ENCODE measurements at regions not wholly inside any gene's neighbourhood (a gene's known extent, or its start where the extent isn't known, plus 50 kb on each side); places are given as distances from the start of the nearest gene placed in this dataset.

- Histone ChIP-seq H3K9me3 (no peaks in the 10 kb centered on the region), H3K27me3 (replicated peaks in 1 of 2; ENCODE audit: control insufficient read depth in 2 of 2, extremely low read depth in 1 of 2, insufficient read depth in 2 of 2, low read length in 1 of 2) (no peaks in the 10 kb centered on the region), H3K4me3 (ENCODE audit: control insufficient read depth in 1 of 2, extremely low read depth in 1 of 2, low read length in 1 of 2) (no peak overlapping the region), H3K4me1 (ENCODE audit: control insufficient read depth in 1 of 2, extremely low read depth in 1 of 2, insufficient read depth in 2 of 2, low read length in 2 of 2) (no peaks in the 10 kb centered on the region), H3K36me3 (ENCODE audit: control insufficient read depth in 2 of 2, extremely low read depth in 1 of 2, insufficient read depth in 1 of 2, low read length in 1 of 2) (no peaks in the 10 kb centered on the region), H3K27ac (ENCODE audit: low read length) (no peak overlapping the region)
- ChIA-PET CTCF (interaction anchor here in 1 of 2 donors (0.5 kb wide), 1 partner anchor 812 kb away, joined by 3 read pairs; no protein-coding TSS in a partner anchor), POLR2A (no interaction called here)
- no peaks in the 10 kb centered on the region for H3K4me1 Mint-ChIP-seq
- DNase-seq (no peak), ATAC-seq (replicated peaks in 1 of 4) (no peak)
- no peak overlapping the region for H3K4me3 Mint-ChIP-seq
- 77% methylated on average over 3 of the region's 6 CpGs for WGBS (ENCODE audit: insufficient coverage)
- H3K27ac Mint-ChIP-seq: no peak overlapping the region
- peaks cover 13 to 25% (median 14%) of the 10 kb centered on the region in 3 donors for H3K9me3 Mint-ChIP-seq
- no peaks in the 10 kb centered on the region for H3K27me3 Mint-ChIP-seq
- H3K36me3 Mint-ChIP-seq: no peaks in the 10 kb centered on the region
Observed at GRCh38 chr3:164522073-164522763, 556.1 kb downstream of the SI start.

GRCh38 chr3:164521644-164522043, 556.7 kb downstream of the SI start:
- H3K9me3 ChIP-seq: no peaks in the 10 kb centered on the region
- peaks cover 13 to 25% (median 16%) of the 10 kb centered on the region in 3 donors for H3K9me3 Mint-ChIP-seq

GRCh38 chr3:164521139-164521538, 557.2 kb downstream of the SI start:
- Mint-ChIP-seq H3K4me1 (no peaks in the 10 kb centered on the region), H3K27me3 (no peaks in the 10 kb centered on the region), H3K4me3 (no peak overlapping the region), H3K36me3 (no peaks in the 10 kb centered on the region), H3K9me3 (peaks cover 13 to 25% (median 16%) of the 10 kb centered on the region in 3 donors), H3K27ac (no peak overlapping the region)
- CTCF ChIA-PET: no interaction called here
- Histone ChIP-seq H3K4me3 (ENCODE audit: control insufficient read depth in 1 of 2, extremely low read depth in 1 of 2, low read length in 1 of 2) (no peak overlapping the region), H3K4me1 (ENCODE audit: control insufficient read depth in 1 of 2, extremely low read depth in 1 of 2, insufficient read depth in 2 of 2, low read length in 2 of 2) (no peaks in the 10 kb centered on the region), H3K27ac (ENCODE audit: low read length) (no peak overlapping the region), H3K27me3 (replicated peaks in 1 of 2; ENCODE audit: control insufficient read depth in 2 of 2, extremely low read depth in 1 of 2, insufficient read depth in 2 of 2, low read length in 1 of 2) (no peaks in the 10 kb centered on the region), H3K9me3 (no peaks in the 10 kb centered on the region), H3K36me3 (ENCODE audit: control insufficient read depth in 2 of 2, extremely low read depth in 1 of 2, insufficient read depth in 1 of 2, low read length in 1 of 2) (no peaks in the 10 kb centered on the region)
- POLR2A ChIA-PET: no interaction called here
- ATAC-seq (replicated peaks in 1 of 4) (no peak), DNase-seq (no peak)
- WGBS (ENCODE audit: insufficient coverage): 80% methylated on average over 4 of the region's 4 CpGs

More at GRCh38 chr3:164521644-164522043, 556.7 kb downstream of the SI start:
- POLR2A ChIA-PET: no interaction called here
- Mint-ChIP-seq H3K27me3 (no peaks in the 10 kb centered on the region), H3K27ac (no peak overlapping the region), H3K36me3 (no peaks in the 10 kb centered on the region), H3K4me3 (no peak overlapping the region), H3K4me1 (no peaks in the 10 kb centered on the region)
- CTCF ChIA-PET: no interaction called here
- Histone ChIP-seq H3K4me3 (ENCODE audit: control insufficient read depth in 1 of 2, extremely low read depth in 1 of 2, low read length in 1 of 2) (no peak overlapping the region), H3K27ac (ENCODE audit: low read length) (no peak overlapping the region), H3K36me3 (ENCODE audit: control insufficient read depth in 2 of 2, extremely low read depth in 1 of 2, insufficient read depth in 1 of 2, low read length in 1 of 2) (no peaks in the 10 kb centered on the region), H3K4me1 (ENCODE audit: control insufficient read depth in 1 of 2, extremely low read depth in 1 of 2, insufficient read depth in 2 of 2, low read length in 2 of 2) (no peaks in the 10 kb centered on the region), H3K27me3 (replicated peaks in 1 of 2; ENCODE audit: control insufficient read depth in 2 of 2, extremely low read depth in 1 of 2, insufficient read depth in 2 of 2, low read length in 1 of 2) (no peaks in the 10 kb centered on the region)
- DNase-seq (no peak), ATAC-seq (replicated peaks in 1 of 4) (peak in 1 of 4 experiments; percentile 24)
- 69% methylated on average over 2 of the region's 2 CpGs for WGBS (ENCODE audit: insufficient coverage)

- H3K4me3 Mint-ChIP-seq: no peak overlapping the region
- POLR2A ChIA-PET: no interaction called here
Observed at GRCh38 chr3:164515256-164515655, 563.0 kb downstream of the SI start.

GRCh38 chr3:164514576-164514975, 563.7 kb downstream of the SI start:
- H3K9me3 ChIP-seq: no peaks in the 10 kb centered on the region
- ATAC-seq (replicated peaks in 1 of 4) (no peak), DNase-seq (no peak)
- H3K27me3 ChIP-seq (replicated peaks in 1 of 2; ENCODE audit: control insufficient read depth in 2 of 2, extremely low read depth in 1 of 2, insufficient read depth in 2 of 2, low read length in 1 of 2): no peaks in the 10 kb centered on the region
- WGBS (ENCODE audit: insufficient coverage): 93% methylated on average over 3 of the region's 6 CpGs
- Mint-ChIP-seq H3K4me3 (no peak overlapping the region), H3K4me1 (no peaks in the 10 kb centered on the region), H3K9me3 (peaks cover 20 to 21% (median 21%) of the 10 kb centered on the region in 3 donors), H3K27ac (no peak overlapping the region), H3K27me3 (no peaks in the 10 kb centered on the region), H3K36me3 (no peaks in the 10 kb centered on the region)
- CTCF ChIA-PET: no interaction called here
- no peak overlapping the region for H3K27ac ChIP-seq (ENCODE audit: low read length)
- POLR2A ChIA-PET: no interaction called here
- H3K4me3 ChIP-seq (ENCODE audit: control insufficient read depth in 1 of 2, extremely low read depth in 1 of 2, low read length in 1 of 2): no peak overlapping the region
- no peaks in the 10 kb centered on the region for H3K36me3 ChIP-seq (ENCODE audit: control insufficient read depth in 2 of 2, extremely low read depth in 1 of 2, insufficient read depth in 1 of 2, low read length in 1 of 2)
- no peaks in the 10 kb centered on the region for H3K4me1 ChIP-seq (ENCODE audit: control insufficient read depth in 1 of 2, extremely low read depth in 1 of 2, insufficient read depth in 2 of 2, low read length in 2 of 2)

More at GRCh38 chr3:164515256-164515655, 563.0 kb downstream of the SI start:
- H3K27me3 ChIP-seq (replicated peaks in 1 of 2; ENCODE audit: control insufficient read depth in 2 of 2, extremely low read depth in 1 of 2, insufficient read depth in 2 of 2, low read length in 1 of 2): no peaks in the 10 kb centered on the region
- no peak for DNase-seq
- no peaks in the 10 kb centered on the region for H3K36me3 ChIP-seq (ENCODE audit: control insufficient read depth in 2 of 2, extremely low read depth in 1 of 2, insufficient read depth in 1 of 2, low read length in 1 of 2)
- CTCF ChIA-PET: no interaction called here
- Mint-ChIP-seq H3K36me3 (no peaks in the 10 kb centered on the region), H3K9me3 (peaks cover 20 to 21% (median 21%) of the 10 kb centered on the region in 3 donors), H3K27me3 (no peaks in the 10 kb centered on the region), H3K27ac (no peak overlapping the region), H3K4me1 (no peaks in the 10 kb centered on the region)
- no peaks in the 10 kb centered on the region for H3K9me3 ChIP-seq
- no peak for ATAC-seq (replicated peaks in 1 of 4)
- no peaks in the 10 kb centered on the region for H3K4me1 ChIP-seq (ENCODE audit: control insufficient read depth in 1 of 2, extremely low read depth in 1 of 2, insufficient read depth in 2 of 2, low read length in 2 of 2)
- H3K4me3 ChIP-seq (ENCODE audit: control insufficient read depth in 1 of 2, extremely low read depth in 1 of 2, low read length in 1 of 2): no peak overlapping the region
- WGBS (ENCODE audit: insufficient coverage): 58% methylated on average over 5 of the region's 5 CpGs
- H3K27ac ChIP-seq (ENCODE audit: low read length): no peak overlapping the region

GRCh38 chr3:164507886-164508285, 570.4 kb downstream of the SI start:
- H3K36me3 Mint-ChIP-seq: no peaks in the 10 kb centered on the region
- H3K9me3 Mint-ChIP-seq: peaks cover 6 to 15% (median 15%) of the 10 kb centered on the region in 3 donors
- H3K27ac Mint-ChIP-seq: no peak overlapping the region
- Histone ChIP-seq H3K27ac (ENCODE audit: low read length) (no peak overlapping the region), H3K4me3 (ENCODE audit: control insufficient read depth in 1 of 2, extremely low read depth in 1 of 2, low read length in 1 of 2) (no peak overlapping the region), H3K36me3 (ENCODE audit: control insufficient read depth in 2 of 2, extremely low read depth in 1 of 2, insufficient read depth in 1 of 2, low read length in 1 of 2) (no peaks in the 10 kb centered on the region), H3K4me1 (ENCODE audit: control insufficient read depth in 1 of 2, extremely low read depth in 1 of 2, insufficient read depth in 2 of 2, low read length in 2 of 2) (no peaks in the 10 kb centered on the region), H3K27me3 (replicated peaks in 1 of 2; ENCODE audit: control insufficient read depth in 2 of 2, extremely low read depth in 1 of 2, insufficient read depth in 2 of 2, low read length in 1 of 2) (no peaks in the 10 kb centered on the region), H3K9me3 (no peaks in the 10 kb centered on the region)
- ChIA-PET POLR2A (no interaction called here), CTCF (no interaction called here)
- no peaks in the 10 kb centered on the region for H3K4me1 Mint-ChIP-seq
- DNase-seq (no peak), ATAC-seq (replicated peaks in 1 of 4) (no peak)
- H3K27me3 Mint-ChIP-seq: no peaks in the 10 kb centered on the region
- no peak overlapping the region for H3K4me3 Mint-ChIP-seq

GRCh38 chr3:164498917-164499316, 579.4 kb downstream of the SI start:
- Histone ChIP-seq H3K4me1 (ENCODE audit: control insufficient read depth in 1 of 2, extremely low read depth in 1 of 2, insufficient read depth in 2 of 2, low read length in 2 of 2) (no peaks in the 10 kb centered on the region), H3K9me3 (no peaks in the 10 kb centered on the region), H3K27ac (ENCODE audit: low read length) (no peak overlapping the region), H3K27me3 (replicated peaks in 1 of 2; ENCODE audit: control insufficient read depth in 2 of 2, extremely low read depth in 1 of 2, insufficient read depth in 2 of 2, low read length in 1 of 2) (no peaks in the 10 kb centered on the region), H3K36me3 (ENCODE audit: control insufficient read depth in 2 of 2, extremely low read depth in 1 of 2, insufficient read depth in 1 of 2, low read length in 1 of 2) (no peaks in the 10 kb centered on the region), H3K4me3 (ENCODE audit: control insufficient read depth in 1 of 2, extremely low read depth in 1 of 2, low read length in 1 of 2) (no peak overlapping the region)
- Mint-ChIP-seq H3K4me3 (no peak overlapping the region), H3K36me3 (no peaks in the 10 kb centered on the region), H3K4me1 (no peaks in the 10 kb centered on the region), H3K9me3 (peaks cover under 1 to 19% (median 4%) of the 10 kb centered on the region in 3 donors), H3K27me3 (no peaks in the 10 kb centered on the region), H3K27ac (no peak overlapping the region)
- ATAC-seq (replicated peaks in 1 of 4) (no peak), DNase-seq (no peak)
- ChIA-PET CTCF (no interaction called here), POLR2A (no interaction called here)

Data from T-cell (primary cell).